Neural cell (in vitro differentiated cells): ENCODE measurements at regions not wholly inside any gene's neighbourhood (a gene's known extent, or its start where the extent isn't known, plus 50 kb on each side); places are given as distances from the start of the nearest gene placed in this dataset.

Experiments
- CTCF ChIP-seq: fragments of 450-650 bp; IDR thresholded peaks from 2 replicates; pipeline ENCODE4 v1.5.1; 2014; ENCODE audit warnings: antibody characterized with exemption, mild to moderate bottlenecking, moderate library complexity; ENCODE audit not compliant: poor library complexity, severe bottlenecking
- EP300 ChIP-seq: fragments of 450-650 bp; conservative IDR thresholded peaks from 2 replicates; pipeline ENCODE4 v1.6.1; 2014; ENCODE audit warnings: antibody characterized with exemption, mild to moderate bottlenecking, moderate library complexity; ENCODE audit not compliant: poor library complexity, severe bottlenecking

- TF ChIP-seq EP300 (no peak), CTCF (no peak)
Observed at GRCh38 chr10:84668186-84668763, 339.9 kb downstream of the CCSER2 start.
